T-helper 2 cell treated with Interferon-gamma antibody and Interleukin-4, amounts not matched to agents 5 μg/mL and 100 μg/mL, for 36 hours (primary cell): ENCODE measurements at regions not wholly inside any gene's neighbourhood (a gene's known extent, or its start where the extent isn't known, plus 50 kb on each side); places are given as distances from the start of the nearest gene placed in this dataset.

ENCODE experiments used
- DNase-seq: peaks from one replicate; pipeline ENCODE4 v3.0.0; 2021; ENCODE audit warnings: low spot score
- H3K27ac Mint-ChIP-seq: one replicate; pipeline ENCODE4 v1.8.0; 2021; ENCODE audit warnings: mild to moderate bottlenecking, mixed read lengths
- H3K27me3 Mint-ChIP-seq: one replicate; pipeline ENCODE4 v1.8.0; 2021; ENCODE audit warnings: low read depth, mixed read lengths
- H3K36me3 Mint-ChIP-seq: one replicate; pipeline ENCODE4 v1.8.0; 2021; ENCODE audit warnings: low read depth, mixed read lengths
- H3K4me1 Mint-ChIP-seq: one replicate; pipeline ENCODE4 v1.8.0; 2021; ENCODE audit warnings: low read depth, mixed read lengths
- H3K4me3 Mint-ChIP-seq: one replicate; pipeline ENCODE4 v1.8.0; 2022; ENCODE audit warnings: mild to moderate bottlenecking, moderate library complexity, mixed read lengths
- H3K9me3 Mint-ChIP-seq: one replicate; pipeline ENCODE4 v1.8.0; 2021; ENCODE audit warnings: mixed read lengths

DNA sequence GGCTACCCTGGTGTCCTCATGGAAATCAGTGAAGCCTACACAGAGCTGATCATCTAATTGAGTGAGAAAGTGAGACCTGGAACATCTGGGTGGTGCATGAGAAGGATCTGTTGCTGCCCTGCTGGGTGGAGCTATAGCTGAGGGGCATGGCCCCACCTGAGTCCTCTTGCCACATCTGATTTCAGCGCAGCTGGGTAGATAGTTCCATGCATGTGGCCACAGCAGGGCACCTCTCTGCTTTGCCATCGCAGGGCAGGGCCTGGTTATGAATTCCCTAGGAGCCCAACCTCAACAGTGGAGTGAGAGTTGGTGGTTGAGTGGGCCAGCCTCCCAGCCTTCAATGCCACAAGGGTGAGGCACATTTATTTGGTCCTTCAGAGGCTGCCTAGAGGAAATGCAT is 407.8 kb downstream of the BCL11B start:
- DNase-seq: no peak
- H3K4me1 Mint-ChIP-seq: no peaks in the 10 kb centered on the region
- no peaks in the 10 kb centered on the region for H3K9me3 Mint-ChIP-seq
- peaks cover 14% of the 10 kb centered on the region for H3K27me3 Mint-ChIP-seq
- no peaks in the 10 kb centered on the region for H3K36me3 Mint-ChIP-seq
- no peak overlapping the region for H3K27ac Mint-ChIP-seq
- no peak overlapping the region for H3K4me3 Mint-ChIP-seq

DNA sequence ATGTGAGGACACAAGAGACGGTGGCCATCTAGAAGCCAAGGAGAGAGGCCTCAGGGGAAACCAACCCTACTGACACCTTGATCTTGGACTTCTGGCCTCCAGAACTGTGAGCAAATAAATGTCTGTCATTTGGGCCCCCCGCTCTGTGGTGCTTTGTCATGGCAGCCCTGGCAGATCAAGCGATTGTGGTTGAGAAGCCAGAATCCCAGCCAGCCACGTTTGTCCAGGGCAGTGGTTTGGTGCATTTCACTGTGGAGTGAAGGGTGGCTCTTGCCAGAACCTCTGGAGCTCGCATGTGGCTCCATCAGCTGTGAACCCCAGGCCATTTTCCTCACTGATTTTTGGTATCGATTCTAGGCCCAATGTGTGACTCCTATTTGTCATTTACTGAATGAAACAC is 404.9 kb downstream of the BCL11B start:
- no peaks in the 10 kb centered on the region for H3K4me1 Mint-ChIP-seq
- H3K4me3 Mint-ChIP-seq: no peak overlapping the region
- H3K36me3 Mint-ChIP-seq: no peaks in the 10 kb centered on the region
- H3K9me3 Mint-ChIP-seq: no peaks in the 10 kb centered on the region
- H3K27ac Mint-ChIP-seq: no peak overlapping the region
- DNase-seq: no peak
- H3K27me3 Mint-ChIP-seq: peaks cover 7% of the 10 kb centered on the region

DNA sequence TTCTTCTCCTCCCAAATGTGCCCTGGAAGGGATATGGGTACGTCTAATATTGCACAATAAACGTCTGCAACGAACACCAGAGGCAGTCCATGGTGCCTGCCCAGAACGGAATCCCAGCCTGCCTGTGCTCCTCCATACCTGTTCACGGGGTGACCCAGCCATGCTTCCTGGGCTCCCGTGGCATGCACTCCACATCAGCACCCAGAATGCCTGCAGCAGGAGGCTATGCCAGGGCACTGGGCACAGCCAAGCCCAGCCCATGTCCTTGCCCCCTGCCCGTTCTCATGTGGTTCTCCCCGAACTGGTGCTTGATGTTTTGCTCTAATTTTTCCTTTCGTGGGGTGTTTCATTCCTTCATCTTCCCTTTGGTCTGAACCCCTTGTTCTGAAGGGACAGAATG is 404.3 kb downstream of the BCL11B start:
- no peaks in the 10 kb centered on the region for H3K9me3 Mint-ChIP-seq
- DNase-seq: no peak
- no peak overlapping the region for H3K27ac Mint-ChIP-seq
- no peaks in the 10 kb centered on the region for H3K4me1 Mint-ChIP-seq
- peaks cover 2% of the 10 kb centered on the region for H3K27me3 Mint-ChIP-seq
- no peaks in the 10 kb centered on the region for H3K36me3 Mint-ChIP-seq
- no peak overlapping the region for H3K4me3 Mint-ChIP-seq

DNA sequence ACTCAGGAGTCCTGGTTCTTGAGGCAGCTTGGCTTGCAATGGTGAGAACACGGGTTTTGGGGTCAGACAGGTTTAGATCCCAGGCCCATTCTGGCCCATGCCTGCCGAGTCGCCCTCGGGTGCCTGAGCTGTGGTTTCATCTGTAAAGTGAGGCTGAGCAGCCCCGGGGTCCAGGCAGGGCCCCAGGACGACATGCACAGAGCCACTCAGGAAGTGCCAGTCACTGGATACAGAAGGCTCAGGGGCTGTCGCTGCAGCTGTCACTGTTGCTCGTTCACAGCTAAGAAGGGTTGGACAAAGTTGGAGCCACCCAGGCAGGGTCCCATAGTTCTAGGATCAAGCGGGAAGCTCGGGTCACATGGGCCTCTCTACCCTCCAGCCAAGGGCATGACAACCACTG is 403.1 kb downstream of the BCL11B start:
- Mint-ChIP-seq H3K9me3 (no peaks in the 10 kb centered on the region), H3K4me3 (no peak overlapping the region), H3K27me3 (no peaks in the 10 kb centered on the region), H3K27ac (no peak overlapping the region), H3K36me3 (no peaks in the 10 kb centered on the region), H3K4me1 (no peaks in the 10 kb centered on the region)
- DNase-seq: no peak

DNA sequence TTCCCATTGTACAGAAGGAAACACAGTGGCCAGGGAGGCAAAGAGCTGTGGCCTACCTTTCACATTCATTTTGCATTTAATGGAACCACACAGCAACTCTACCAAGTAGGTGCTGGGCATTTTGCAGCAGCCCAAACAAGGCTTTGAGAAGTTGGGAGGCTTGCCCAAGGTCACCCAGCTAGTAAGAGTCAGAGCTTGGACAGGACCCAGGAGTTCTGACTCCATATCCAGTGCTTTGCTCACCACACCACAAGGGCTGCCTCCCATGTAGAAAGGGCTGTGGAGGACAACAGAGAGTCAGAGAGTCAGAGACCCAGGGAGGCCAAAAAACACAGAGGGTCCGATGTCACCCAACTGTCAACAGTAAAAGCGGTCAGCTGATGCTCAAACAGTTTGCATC is 400.2 kb downstream of the BCL11B start:
- Mint-ChIP-seq H3K27me3 (peaks cover 4% of the 10 kb centered on the region), H3K9me3 (no peaks in the 10 kb centered on the region), H3K36me3 (no peaks in the 10 kb centered on the region), H3K4me1 (no peaks in the 10 kb centered on the region), H3K4me3 (no peak overlapping the region), H3K27ac (no peak overlapping the region)
- DNase-seq: no peak

DNA sequence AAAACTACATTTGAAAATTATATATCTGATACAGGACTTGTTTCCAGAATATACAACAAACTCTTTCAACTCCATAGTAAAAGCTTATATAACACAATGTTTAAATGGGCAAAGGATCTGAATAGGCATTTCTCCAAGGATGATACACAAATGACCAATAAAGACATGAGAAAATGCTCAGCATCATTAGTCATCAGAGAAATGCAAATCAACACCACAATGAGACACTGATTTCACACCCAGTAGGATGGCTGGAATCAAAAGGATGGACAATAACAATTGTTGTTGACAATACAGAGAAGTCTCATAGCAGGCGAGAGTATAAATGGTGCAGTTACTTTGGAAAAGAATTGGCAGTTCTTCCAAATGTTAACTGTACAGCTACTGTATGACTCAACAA is 394.9 kb downstream of the BCL11B start:
- no peaks in the 10 kb centered on the region for H3K36me3 Mint-ChIP-seq
- H3K4me1 Mint-ChIP-seq: no peaks in the 10 kb centered on the region
- H3K4me3 Mint-ChIP-seq: no peak overlapping the region
- H3K9me3 Mint-ChIP-seq: peaks cover 17% of the 10 kb centered on the region
- H3K27ac Mint-ChIP-seq: no peak overlapping the region
- peaks cover 4% of the 10 kb centered on the region for H3K27me3 Mint-ChIP-seq
- no peak for DNase-seq

DNA sequence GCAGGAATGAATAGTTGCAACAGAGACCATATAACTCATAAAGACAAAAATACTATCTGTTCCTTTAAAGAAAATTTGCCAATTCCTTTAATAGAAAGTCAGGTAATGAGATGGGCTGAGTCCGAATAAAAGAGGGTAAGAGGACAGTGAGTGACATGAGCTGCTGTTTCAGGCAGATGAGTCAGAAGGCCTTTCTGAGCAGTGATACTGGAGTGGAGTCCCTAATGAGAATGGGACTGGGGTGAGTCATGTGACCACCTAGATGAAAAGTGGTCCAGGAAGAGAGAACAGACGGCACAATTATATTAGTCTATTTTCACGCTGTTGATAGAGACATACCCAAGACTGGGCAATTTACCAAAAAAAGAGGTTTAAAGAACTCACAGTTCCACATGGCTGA is 393.7 kb downstream of the BCL11B start:
- H3K4me3 Mint-ChIP-seq: no peak overlapping the region
- H3K27me3 Mint-ChIP-seq: peaks cover 4% of the 10 kb centered on the region
- peaks cover 17% of the 10 kb centered on the region for H3K9me3 Mint-ChIP-seq
- no peaks in the 10 kb centered on the region for H3K36me3 Mint-ChIP-seq
- no peaks in the 10 kb centered on the region for H3K4me1 Mint-ChIP-seq
- no peak for DNase-seq
- H3K27ac Mint-ChIP-seq: no peak overlapping the region

DNA sequence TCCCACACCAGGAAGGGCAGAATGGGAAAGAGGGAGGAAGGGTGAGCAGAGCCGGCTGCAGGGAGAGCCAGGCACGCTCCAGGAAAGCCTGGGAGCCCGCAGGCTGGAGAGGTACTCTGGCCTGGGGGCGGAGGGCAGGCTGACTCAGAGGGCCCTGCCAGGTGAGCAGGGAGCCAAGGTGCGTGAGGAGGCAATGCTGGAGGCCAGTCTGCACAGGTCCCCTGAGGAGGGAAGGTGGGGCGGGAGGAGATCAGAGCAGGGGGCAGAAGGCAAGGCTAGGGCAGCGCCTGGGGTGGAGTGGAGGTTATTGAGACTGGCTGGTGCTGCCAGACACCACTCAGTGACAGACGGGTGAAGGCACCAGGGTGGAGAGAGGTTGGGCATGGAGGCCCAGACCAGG is 385.0 kb downstream of the BCL11B start:
- DNase-seq: no peak
- Mint-ChIP-seq H3K4me3 (no peak overlapping the region), H3K9me3 (no peaks in the 10 kb centered on the region), H3K27ac (no peak overlapping the region), H3K36me3 (no peaks in the 10 kb centered on the region), H3K4me1 (no peaks in the 10 kb centered on the region), H3K27me3 (no peaks in the 10 kb centered on the region)

DNA sequence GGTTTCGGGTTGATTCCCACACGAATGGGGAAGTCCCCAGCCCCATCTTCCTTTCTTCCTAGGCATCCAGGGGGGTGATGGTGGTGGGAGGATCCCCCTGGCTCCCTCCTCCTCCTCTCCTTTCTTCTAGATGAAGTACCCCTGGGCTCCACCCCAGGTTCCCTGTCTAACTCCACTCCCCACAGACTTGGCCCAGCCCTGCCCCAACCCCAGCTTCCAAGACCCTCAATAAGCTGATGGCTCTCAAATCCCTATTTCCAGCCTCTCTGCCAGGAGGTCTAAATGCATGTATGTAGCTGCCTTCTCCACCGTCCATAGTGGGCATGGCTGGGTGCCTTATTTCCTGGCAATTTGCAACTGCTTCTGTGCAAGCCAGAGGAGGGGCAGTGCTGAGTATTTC is 383.7 kb downstream of the BCL11B start:
- no peak for DNase-seq
- H3K27me3 Mint-ChIP-seq: no peaks in the 10 kb centered on the region
- H3K9me3 Mint-ChIP-seq: no peaks in the 10 kb centered on the region
- H3K4me1 Mint-ChIP-seq: no peaks in the 10 kb centered on the region
- H3K36me3 Mint-ChIP-seq: no peaks in the 10 kb centered on the region
- no peak overlapping the region for H3K4me3 Mint-ChIP-seq
- H3K27ac Mint-ChIP-seq: no peak overlapping the region

DNA sequence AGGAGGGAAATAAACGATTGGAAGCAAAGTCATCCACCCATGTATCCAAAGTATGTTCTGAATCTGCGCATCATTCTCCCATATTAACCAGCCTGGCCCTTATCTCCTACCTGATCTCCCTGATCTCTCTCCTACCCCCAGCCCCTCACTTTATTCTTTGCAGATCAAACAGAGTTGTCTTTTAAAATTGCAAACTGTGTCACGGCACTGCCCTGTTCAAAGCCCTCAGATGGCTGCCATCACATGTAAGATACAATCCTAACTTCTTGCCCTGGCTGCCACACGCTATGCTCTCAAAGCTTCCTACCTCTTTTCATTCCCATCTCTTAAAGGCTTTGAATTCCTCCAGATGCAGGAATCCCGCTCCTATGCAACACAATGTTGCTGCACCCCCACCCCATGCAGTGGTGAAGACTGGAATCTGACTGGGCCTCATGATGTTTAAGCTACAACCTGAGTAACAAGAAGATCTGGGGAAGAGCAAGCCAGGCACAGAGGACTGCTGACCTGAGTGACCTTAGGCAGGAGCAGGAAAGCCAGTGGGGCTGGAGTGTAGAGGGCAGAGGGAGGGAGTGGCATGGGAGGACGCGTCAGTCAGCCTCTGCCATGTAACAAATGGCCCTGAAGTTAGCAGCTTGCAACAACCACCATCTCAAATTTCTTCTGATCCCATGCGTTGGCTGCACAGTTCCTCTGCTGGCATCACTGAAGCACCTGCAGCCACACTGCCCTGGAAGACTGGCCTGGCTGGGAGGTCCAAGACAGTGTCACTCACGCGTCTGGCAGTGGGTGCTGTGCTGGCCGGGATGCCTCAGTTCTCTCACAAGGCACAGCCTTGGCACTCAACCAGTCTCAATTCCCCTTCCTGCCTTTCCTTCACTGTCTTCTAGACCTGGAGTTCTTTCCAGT is 382.8 kb downstream of the BCL11B start:
- Mint-ChIP-seq H3K27me3 (peaks cover 2% of the 10 kb centered on the region), H3K9me3 (no peaks in the 10 kb centered on the region), H3K36me3 (no peaks in the 10 kb centered on the region), H3K4me3 (no peak overlapping the region), H3K27ac (no peak overlapping the region), H3K4me1 (no peaks in the 10 kb centered on the region)
- no peak for DNase-seq

DNA sequence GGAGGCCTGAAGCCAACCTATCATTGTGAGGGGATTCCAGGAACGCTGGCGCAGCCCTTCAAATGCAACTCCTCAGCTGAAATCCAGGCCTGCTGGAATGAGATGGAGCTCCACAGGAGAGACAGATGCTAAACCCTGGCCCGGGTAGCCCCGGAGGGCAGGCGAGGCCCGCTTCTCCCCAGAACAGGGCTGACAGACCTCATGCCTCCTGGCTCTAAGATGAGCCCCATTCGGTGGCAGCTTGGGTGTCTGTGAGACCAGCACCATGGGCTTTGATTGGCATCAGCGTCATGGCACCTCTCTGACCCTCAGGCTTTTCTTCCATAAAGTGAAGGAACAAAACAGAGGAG is 382.2 kb downstream of the BCL11B start:
- H3K4me1 Mint-ChIP-seq: no peaks in the 10 kb centered on the region
- no peak overlapping the region for H3K27ac Mint-ChIP-seq
- no peak overlapping the region for H3K4me3 Mint-ChIP-seq
- H3K36me3 Mint-ChIP-seq: no peaks in the 10 kb centered on the region
- DNase-seq: no peak
- H3K9me3 Mint-ChIP-seq: no peaks in the 10 kb centered on the region
- H3K27me3 Mint-ChIP-seq: peaks cover 2% of the 10 kb centered on the region

DNA sequence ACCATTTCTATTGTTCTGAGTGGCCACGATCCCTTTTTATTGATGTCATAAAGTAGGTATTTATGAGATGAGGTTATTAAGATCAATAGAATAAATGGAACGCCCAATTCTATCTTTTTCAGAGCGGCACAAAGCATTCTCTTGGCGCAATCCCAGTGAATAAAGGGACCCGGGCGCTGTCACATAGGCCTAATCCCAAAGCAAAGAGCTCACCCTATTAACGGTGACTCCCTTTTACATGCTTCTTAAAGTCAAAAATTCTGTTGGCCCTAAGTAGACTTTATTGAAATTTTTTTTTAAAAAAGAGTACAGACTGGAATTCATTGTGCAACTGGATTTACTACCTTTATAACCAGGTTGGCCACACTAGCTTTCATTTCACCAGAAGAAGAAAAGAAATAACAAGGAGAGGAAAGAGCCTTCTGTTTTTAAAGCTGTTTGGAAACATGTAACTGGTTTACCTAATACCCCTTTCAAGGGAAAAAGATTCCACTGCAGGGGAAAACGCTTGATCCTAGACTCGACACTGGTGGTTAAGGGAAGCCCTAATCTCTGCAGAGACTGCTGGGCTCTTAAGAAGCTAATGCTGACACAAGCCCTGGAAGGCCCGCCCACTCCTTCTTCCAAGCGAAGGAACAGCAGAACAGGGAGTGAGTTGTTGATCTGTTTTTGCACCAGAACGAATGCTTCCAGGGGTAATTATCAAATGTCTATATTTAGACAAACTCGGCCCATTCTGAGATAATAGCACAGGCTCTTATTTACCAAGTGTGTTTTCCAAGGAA is 381.2 kb downstream of the BCL11B start:
- no peak overlapping the region for H3K4me3 Mint-ChIP-seq
- peaks cover 4% of the 10 kb centered on the region for H3K27me3 Mint-ChIP-seq
- no peaks in the 10 kb centered on the region for H3K9me3 Mint-ChIP-seq
- H3K36me3 Mint-ChIP-seq: no peaks in the 10 kb centered on the region
- H3K4me1 Mint-ChIP-seq: no peaks in the 10 kb centered on the region
- H3K27ac Mint-ChIP-seq: no peak overlapping the region
- DNase-seq: no peak

DNA sequence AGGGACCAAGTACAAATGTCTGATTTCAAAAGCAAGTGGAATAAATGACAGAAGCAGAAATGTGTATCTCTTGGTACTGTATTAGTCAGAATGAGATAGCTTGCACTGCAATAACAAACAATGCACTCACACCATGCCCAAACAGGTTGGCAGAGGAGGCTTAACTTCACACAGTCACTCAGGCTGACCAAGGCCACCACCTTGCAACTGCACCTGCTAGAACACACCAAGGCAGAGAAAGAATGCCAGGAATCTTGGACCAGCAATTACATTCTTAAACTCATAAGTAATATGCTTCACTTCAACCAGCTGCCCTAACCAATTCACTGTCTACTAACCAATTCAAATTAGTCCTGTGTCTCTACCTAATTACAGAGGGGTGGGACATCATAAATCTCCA is 378.3 kb downstream of the BCL11B start:
- Mint-ChIP-seq H3K27ac (no peak overlapping the region), H3K36me3 (no peaks in the 10 kb centered on the region), H3K4me3 (no peak overlapping the region), H3K9me3 (no peaks in the 10 kb centered on the region), H3K4me1 (no peaks in the 10 kb centered on the region), H3K27me3 (peaks cover 4% of the 10 kb centered on the region)
- no peak for DNase-seq

DNA sequence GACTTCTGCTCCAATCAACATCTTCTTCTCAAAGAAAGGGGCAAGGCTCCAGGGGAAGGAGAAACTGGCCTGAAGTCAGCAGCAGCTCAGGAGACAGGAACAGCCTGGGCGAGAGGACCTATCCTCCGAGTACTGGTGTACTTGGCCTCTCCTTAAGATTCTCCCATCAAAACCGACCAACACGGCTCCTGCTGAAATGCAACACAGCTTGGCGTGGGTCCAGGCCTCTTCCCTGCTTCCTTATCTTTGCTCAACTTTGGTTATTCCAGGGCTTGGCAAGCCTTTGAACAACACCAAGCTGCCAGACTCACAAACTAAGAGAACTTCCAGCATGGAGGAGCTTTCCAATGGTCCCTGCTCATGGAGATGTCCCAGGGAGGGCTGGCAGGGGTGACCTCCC is 377.4 kb downstream of the BCL11B start:
- no peaks in the 10 kb centered on the region for H3K36me3 Mint-ChIP-seq
- no peak for DNase-seq
- no peak overlapping the region for H3K4me3 Mint-ChIP-seq
- no peaks in the 10 kb centered on the region for H3K9me3 Mint-ChIP-seq
- H3K27ac Mint-ChIP-seq: no peak overlapping the region
- no peaks in the 10 kb centered on the region for H3K4me1 Mint-ChIP-seq
- peaks cover 4% of the 10 kb centered on the region for H3K27me3 Mint-ChIP-seq
